ENCODE measurements at regions not wholly inside any gene's neighbourhood (a gene's known extent, or its start where the extent isn't known, plus 50 kb on each side); places are given as distances from the start of the nearest gene placed in this dataset.

DNA sequence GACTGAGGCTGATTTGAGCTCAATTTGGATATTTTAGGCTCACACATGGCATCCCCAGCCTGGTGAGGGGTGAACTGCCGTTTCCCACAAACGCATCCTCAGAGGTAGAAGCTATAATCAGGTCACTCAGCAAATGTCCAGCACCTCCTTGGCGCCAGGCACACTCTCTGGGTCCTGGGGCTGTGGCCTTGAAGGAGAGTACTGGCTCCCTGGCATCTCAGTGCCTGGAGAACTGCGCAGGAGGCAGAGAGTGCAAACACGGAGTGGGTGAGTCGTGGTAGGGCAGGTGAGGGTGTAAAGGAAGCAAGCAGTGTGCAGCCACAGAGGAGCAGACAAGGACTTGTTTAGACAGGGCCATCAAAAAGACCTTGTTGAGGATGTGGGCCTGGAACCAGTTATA lies 224.0 kb upstream of the ZNF32 start:
- Mint-ChIP-seq H3K27me3 (no peaks in the 10 kb centered on the region), H3K9me3 (no peaks in the 10 kb centered on the region), H3K4me3 (no peak overlapping the region), H3K36me3 (no peaks in the 10 kb centered on the region), H3K27ac (no peak overlapping the region), H3K4me1 (no peaks in the 10 kb centered on the region)
- CTCF ChIA-PET = no interaction called here
- 91% methylated on average over 6 of the region's 6 CpGs for WGBS (ENCODE audit: insufficient coverage)
- no peaks in the 10 kb centered on the region for H3K4me1 ChIP-seq (ENCODE audit: control insufficient read depth in 1 of 2, extremely low read depth in 1 of 2, insufficient read depth in 2 of 2, low read length in 2 of 2)
- H3K27ac ChIP-seq (ENCODE audit: low read length) = no peak overlapping the region
- POLR2A ChIA-PET = no interaction called here
- peaks cover 0 to 4% of the 10 kb centered on the region in 2 experiments for H3K27me3 ChIP-seq (replicated peaks in 1 of 2; ENCODE audit: control insufficient read depth in 2 of 2, extremely low read depth in 1 of 2, insufficient read depth in 2 of 2, low read length in 1 of 2)
- DNase-seq (no peak), ATAC-seq (replicated peaks in 1 of 4) (no peak)
- H3K36me3 ChIP-seq (ENCODE audit: control insufficient read depth in 2 of 2, extremely low read depth in 1 of 2, insufficient read depth in 1 of 2, low read length in 1 of 2) = no peaks in the 10 kb centered on the region
- no peak overlapping the region for H3K4me3 ChIP-seq (ENCODE audit: control insufficient read depth in 1 of 2, extremely low read depth in 1 of 2, low read length in 1 of 2)
- H3K9me3 ChIP-seq = no peaks in the 10 kb centered on the region

GRCh38 chr10:43871545-43871944 lies 222.9 kb upstream of the ZNF32 start:
- Mint-ChIP-seq H3K4me3 (no peak overlapping the region), H3K36me3 (no peaks in the 10 kb centered on the region), H3K27ac (no peak overlapping the region), H3K27me3 (no peaks in the 10 kb centered on the region), H3K9me3 (no peaks in the 10 kb centered on the region), H3K4me1 (no peaks in the 10 kb centered on the region)
- ChIA-PET CTCF (no interaction called here), POLR2A (no interaction called here)
- ATAC-seq (replicated peaks in 1 of 4) (no peak), DNase-seq (no peak)
- Histone ChIP-seq H3K36me3 (ENCODE audit: control insufficient read depth in 2 of 2, extremely low read depth in 1 of 2, insufficient read depth in 1 of 2, low read length in 1 of 2) (no peaks in the 10 kb centered on the region), H3K9me3 (no peaks in the 10 kb centered on the region), H3K4me1 (ENCODE audit: control insufficient read depth in 1 of 2, extremely low read depth in 1 of 2, insufficient read depth in 2 of 2, low read length in 2 of 2) (no peaks in the 10 kb centered on the region), H3K27ac (ENCODE audit: low read length) (no peak overlapping the region), H3K4me3 (ENCODE audit: control insufficient read depth in 1 of 2, extremely low read depth in 1 of 2, low read length in 1 of 2) (no peak overlapping the region), H3K27me3 (replicated peaks in 1 of 2; ENCODE audit: control insufficient read depth in 2 of 2, extremely low read depth in 1 of 2, insufficient read depth in 2 of 2, low read length in 1 of 2) (peaks cover 0 to 4% of the 10 kb centered on the region in 2 experiments)
- WGBS (ENCODE audit: insufficient coverage) = 100% methylated on average over 2 of the region's 5 CpGs

- Mint-ChIP-seq H3K4me3 (no peak overlapping the region), H3K9me3 (no peaks in the 10 kb centered on the region), H3K27me3 (no peaks in the 10 kb centered on the region), H3K36me3 (no peaks in the 10 kb centered on the region), H3K4me1 (no peaks in the 10 kb centered on the region), H3K27ac (no peak overlapping the region)
- Histone ChIP-seq H3K36me3 (ENCODE audit: control insufficient read depth in 2 of 2, extremely low read depth in 1 of 2, insufficient read depth in 1 of 2, low read length in 1 of 2) (no peaks in the 10 kb centered on the region), H3K9me3 (no peaks in the 10 kb centered on the region), H3K27me3 (replicated peaks in 1 of 2; ENCODE audit: control insufficient read depth in 2 of 2, extremely low read depth in 1 of 2, insufficient read depth in 2 of 2, low read length in 1 of 2) (peaks cover 0 to 4% of the 10 kb centered on the region in 2 experiments), H3K4me3 (ENCODE audit: control insufficient read depth in 1 of 2, extremely low read depth in 1 of 2, low read length in 1 of 2) (no peak overlapping the region), H3K4me1 (ENCODE audit: control insufficient read depth in 1 of 2, extremely low read depth in 1 of 2, insufficient read depth in 2 of 2, low read length in 2 of 2) (no peaks in the 10 kb centered on the region), H3K27ac (ENCODE audit: low read length) (no peak overlapping the region)
- ChIA-PET POLR2A (no interaction called here), CTCF (interaction anchor here in 1 of 2 donors (0.7 kb wide), 1 partner anchor 22 kb away, joined by 3 read pairs; no protein-coding TSS in a partner anchor)
- ATAC-seq (replicated peaks in 1 of 4) = no peak
- no peak for DNase-seq
- whole genome bisulfite sequencing (ENCODE audit: insufficient coverage) = 86% methylated on average over 8 of the region's 12 CpGs
Measured at GRCh38 chr10:43870968-43871439, 222.3 kb upstream of the ZNF32 start.

GRCh38 chr10:43869669-43870322 lies 221.1 kb upstream of the ZNF32 start:
- ChIA-PET POLR2A (no interaction called here), CTCF (no interaction called here)
- H3K27ac ChIP-seq (ENCODE audit: low read length) = no peak overlapping the region
- no peak overlapping the region for H3K4me3 Mint-ChIP-seq
- DNase-seq (no peak), ATAC-seq (replicated peaks in 1 of 4) (no peak)
- H3K27ac Mint-ChIP-seq = no peak overlapping the region
- no peak overlapping the region for H3K4me3 ChIP-seq (ENCODE audit: control insufficient read depth in 1 of 2, extremely low read depth in 1 of 2, low read length in 1 of 2)
- peaks cover 0 to 5% (median 0%) of the 10 kb centered on the region in 3 donors for H3K4me1 Mint-ChIP-seq
- H3K27me3 ChIP-seq (replicated peaks in 1 of 2; ENCODE audit: control insufficient read depth in 2 of 2, extremely low read depth in 1 of 2, insufficient read depth in 2 of 2, low read length in 1 of 2) = peaks cover 0 to 9% of the 10 kb centered on the region in 2 experiments
- H3K4me1 ChIP-seq (ENCODE audit: control insufficient read depth in 1 of 2, extremely low read depth in 1 of 2, insufficient read depth in 2 of 2, low read length in 2 of 2) = no peaks in the 10 kb centered on the region
- 90% methylated on average over 6 of the region's 8 CpGs for WGBS (ENCODE audit: insufficient coverage)
- no peaks in the 10 kb centered on the region for H3K9me3 ChIP-seq
- H3K9me3 Mint-ChIP-seq = no peaks in the 10 kb centered on the region
- no peaks in the 10 kb centered on the region for H3K27me3 Mint-ChIP-seq
- no peaks in the 10 kb centered on the region for H3K36me3 Mint-ChIP-seq
- no peaks in the 10 kb centered on the region for H3K36me3 ChIP-seq (ENCODE audit: control insufficient read depth in 2 of 2, extremely low read depth in 1 of 2, insufficient read depth in 1 of 2, low read length in 1 of 2)

DNA sequence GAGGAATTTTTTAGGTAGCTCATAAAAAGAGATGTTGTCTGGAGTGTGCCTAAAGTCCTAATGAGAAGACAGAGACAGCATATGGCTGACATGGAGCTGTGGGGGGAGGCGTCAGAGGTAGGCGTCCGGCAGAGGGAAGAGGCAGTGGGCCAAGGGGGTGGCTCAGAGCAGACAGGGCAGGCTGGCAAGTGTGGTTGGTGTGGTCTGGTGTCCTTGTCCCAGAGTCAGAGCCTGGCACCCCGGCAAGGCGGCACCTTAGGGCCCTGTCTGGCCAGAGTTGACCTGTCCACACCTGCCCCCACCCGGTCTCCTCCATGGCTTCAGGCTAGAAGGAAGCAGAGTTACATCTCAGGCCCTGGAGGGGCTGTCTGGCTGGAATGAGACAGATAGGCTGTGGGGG lies 220.3 kb upstream of the ZNF32 start:
- H3K27ac Mint-ChIP-seq = no peak overlapping the region
- Histone ChIP-seq H3K36me3 (ENCODE audit: control insufficient read depth in 2 of 2, extremely low read depth in 1 of 2, insufficient read depth in 1 of 2, low read length in 1 of 2) (no peaks in the 10 kb centered on the region), H3K27ac (ENCODE audit: low read length) (no peak overlapping the region), H3K4me1 (ENCODE audit: control insufficient read depth in 1 of 2, extremely low read depth in 1 of 2, insufficient read depth in 2 of 2, low read length in 2 of 2) (no peaks in the 10 kb centered on the region), H3K4me3 (ENCODE audit: control insufficient read depth in 1 of 2, extremely low read depth in 1 of 2, low read length in 1 of 2) (no peak overlapping the region), H3K9me3 (no peaks in the 10 kb centered on the region), H3K27me3 (replicated peaks in 1 of 2; ENCODE audit: control insufficient read depth in 2 of 2, extremely low read depth in 1 of 2, insufficient read depth in 2 of 2, low read length in 1 of 2) (peaks cover 0 to 9% of the 10 kb centered on the region in 2 experiments)
- no peak for DNase-seq
- no peaks in the 10 kb centered on the region for H3K9me3 Mint-ChIP-seq
- H3K36me3 Mint-ChIP-seq = no peaks in the 10 kb centered on the region
- H3K4me1 Mint-ChIP-seq = peaks cover 0 to 5% (median 0%) of the 10 kb centered on the region in 3 donors
- POLR2A ChIA-PET = no interaction called here
- H3K27me3 Mint-ChIP-seq = peaks cover 0 to 2% of the 10 kb centered on the region in 2 donors
- CTCF ChIA-PET = no interaction called here
- 98% methylated on average over 4 of the region's 6 CpGs for WGBS (ENCODE audit: insufficient coverage)
- H3K4me3 Mint-ChIP-seq = no peak overlapping the region
- no peak for ATAC-seq (replicated peaks in 1 of 4)

GRCh38 chr10:43867667-43868565 lies 219.2 kb upstream of the ZNF32 start:
- H3K36me3 Mint-ChIP-seq = no peaks in the 10 kb centered on the region
- DNase-seq (no peak), ATAC-seq (replicated peaks in 1 of 4) (no peak)
- no peaks in the 10 kb centered on the region for H3K9me3 Mint-ChIP-seq
- H3K4me1 Mint-ChIP-seq = peaks cover 0 to 5% (median 0%) of the 10 kb centered on the region in 3 donors
- no peak overlapping the region for H3K4me3 Mint-ChIP-seq
- Histone ChIP-seq H3K9me3 (no peaks in the 10 kb centered on the region), H3K4me1 (ENCODE audit: control insufficient read depth in 1 of 2, extremely low read depth in 1 of 2, insufficient read depth in 2 of 2, low read length in 2 of 2) (no peaks in the 10 kb centered on the region), H3K36me3 (ENCODE audit: control insufficient read depth in 2 of 2, extremely low read depth in 1 of 2, insufficient read depth in 1 of 2, low read length in 1 of 2) (no peaks in the 10 kb centered on the region), H3K27ac (ENCODE audit: low read length) (no peak overlapping the region), H3K27me3 (replicated peaks in 1 of 2; ENCODE audit: control insufficient read depth in 2 of 2, extremely low read depth in 1 of 2, insufficient read depth in 2 of 2, low read length in 1 of 2) (peaks cover 0 to 9% of the 10 kb centered on the region in 2 experiments), H3K4me3 (ENCODE audit: control insufficient read depth in 1 of 2, extremely low read depth in 1 of 2, low read length in 1 of 2) (no peak overlapping the region)
- peaks cover 0 to 2% of the 10 kb centered on the region in 2 donors for H3K27me3 Mint-ChIP-seq
- ChIA-PET POLR2A (no interaction called here), CTCF (no interaction called here)
- 82% methylated on average over 13 of the region's 16 CpGs for WGBS (ENCODE audit: insufficient coverage)
- H3K27ac Mint-ChIP-seq = no peak overlapping the region
